K562 (cell line): ENCODE measurements at regions not wholly inside any gene's neighbourhood (a gene's known extent, or its start where the extent isn't known, plus 50 kb on each side); places are given as distances from the start of the nearest gene placed in this dataset.

Experiments used
- C11orf30 ChIP-seq: fragments of 450-650 bp; IDR thresholded peaks from 2 replicates; pipeline ENCODE4 v1.6.1; 2016; ENCODE audit warnings: low read depth, mild to moderate bottlenecking
- ETS2 ChIP-seq: IDR thresholded peaks from 2 replicates; pipeline ENCODE4 v1.6.1; 2016; ENCODE audit warnings: borderline replicate concordance, missing genetic modification characterization, mild to moderate bottlenecking, moderate library complexity, missing compliant biosample characterization; ENCODE audit not compliant: poor library complexity, severe bottlenecking
- FOXJ3 ChIP-seq: sonication (generic); formaldehyde crosslinking; IDR thresholded peaks from 2 replicates; pipeline ENCODE4 v1.4.0; 2020; ENCODE audit warnings: mild to moderate bottlenecking, missing genetic modification reagents
- HDAC8 ChIP-seq: fragments of 450-650 bp; IDR thresholded peaks from 2 replicates; pipeline ENCODE4 v1.6.1; 2016; ENCODE audit warnings: mild to moderate bottlenecking, missing genetic modification characterization, moderate library complexity, missing compliant biosample characterization
- HNRNPK ChIP-seq: fragments of 200-400 bp; formaldehyde crosslinking; IDR thresholded peaks from one replicate; pipeline ENCODE4 v1.6.1; 2018; ENCODE audit warnings: mild to moderate bottlenecking, low read depth, low read length; ENCODE audit not compliant: poor library complexity, severe bottlenecking
- KLF13 ChIP-seq: fragments of 450-650 bp; IDR thresholded peaks from 2 replicates; pipeline ENCODE4 v1.6.1; 2016; ENCODE audit warnings: missing genetic modification characterization, low read depth, mild to moderate bottlenecking, missing compliant biosample characterization, moderate library complexity, borderline replicate concordance
- KLF16 ChIP-seq: IDR thresholded peaks from 2 replicates; pipeline ENCODE4 v1.6.1; 2016; ENCODE audit warnings: antibody characterized with exemption
- MCM2 ChIP-seq: fragments of 450-650 bp; IDR thresholded peaks from 2 replicates; pipeline ENCODE4 v1.6.1; 2017; ENCODE audit warnings: low read depth, mild to moderate bottlenecking
- MCM7 ChIP-seq, 2 experiments: fragments of 450-650 bp; IDR thresholded peaks; 2 replicates each; pipeline ENCODE4 v1.6.1; 2016 to 2018
- MECOM ChIP-seq: fragments of 250-450 bp; sonication (Bioruptor Pico); IDR thresholded peaks from 2 replicates; pipeline ENCODE4 v1.8.0; 2022; ENCODE audit warnings: inconsistent platforms
- NCOA1 ChIP-seq: fragments of 450-650 bp; IDR thresholded peaks from 2 replicates; pipeline ENCODE4 v1.6.1; 2016; ENCODE audit warnings: low read depth
- PHF20 ChIP-seq: fragments of 450-650 bp; IDR thresholded peaks from 2 replicates; pipeline ENCODE4 v1.6.1; 2018; ENCODE audit not compliant: partially characterized antibody
- RHOXF2B ChIP-seq: fragments of 250-450 bp; sonication (Bioruptor Pico); conservative IDR thresholded peaks from 2 replicates; pipeline ENCODE4 v1.5.1; 2021
- TEAD2 ChIP-seq: fragments of 450-650 bp; IDR thresholded peaks from 2 replicates; pipeline ENCODE4 v1.6.1; 2016; ENCODE audit warnings: missing genetic modification characterization, control low read depth, missing compliant biosample characterization
- THRB ChIP-seq: fragments of 450-650 bp; formaldehyde crosslinking; conservative IDR thresholded peaks from 2 replicates; pipeline ENCODE4 v1.4.0; 2022; ENCODE audit warnings: mild to moderate bottlenecking, missing genetic modification characterization
- ZBTB43 ChIP-seq: sonication (generic); formaldehyde crosslinking; IDR thresholded peaks from 2 replicates; pipeline ENCODE4 v1.8.0; 2023; ENCODE audit warnings: mild to moderate bottlenecking, missing genetic modification reagents
- ZNF140 ChIP-seq: fragments of 250-450 bp; sonication (Bioruptor Pico); IDR thresholded peaks from 2 replicates; pipeline ENCODE4 v1.8.0; 2021; ENCODE audit warnings: moderate library complexity, mild to moderate bottlenecking, inconsistent platforms
- ZNF217 ChIP-seq: sonication (generic); formaldehyde crosslinking; IDR thresholded peaks from 2 replicates; pipeline ENCODE4 v1.8.0; 2022; ENCODE audit warnings: mild to moderate bottlenecking, missing genetic modification reagents
- ZNF57 ChIP-seq: fragments of 450-650 bp; formaldehyde crosslinking; IDR thresholded peaks from 2 replicates; pipeline ENCODE4 v1.4.0; 2020; ENCODE audit warnings: mild to moderate bottlenecking, moderate library complexity
- TF ChIP-seq, protein P1 (sequence below): sonication (generic); formaldehyde crosslinking; IDR thresholded peaks from 2 replicates; pipeline ENCODE4 v1.8.1; 2022; ENCODE audit warnings: missing genetic modification reagents
- TF ChIP-seq, protein P2 (sequence below): fragments of 250-450 bp; sonication (Bioruptor Pico); IDR thresholded peaks from 2 replicates; pipeline ENCODE4 v1.5.0; 2021; ENCODE audit warnings: mild to moderate bottlenecking, borderline replicate concordance

DNA sequence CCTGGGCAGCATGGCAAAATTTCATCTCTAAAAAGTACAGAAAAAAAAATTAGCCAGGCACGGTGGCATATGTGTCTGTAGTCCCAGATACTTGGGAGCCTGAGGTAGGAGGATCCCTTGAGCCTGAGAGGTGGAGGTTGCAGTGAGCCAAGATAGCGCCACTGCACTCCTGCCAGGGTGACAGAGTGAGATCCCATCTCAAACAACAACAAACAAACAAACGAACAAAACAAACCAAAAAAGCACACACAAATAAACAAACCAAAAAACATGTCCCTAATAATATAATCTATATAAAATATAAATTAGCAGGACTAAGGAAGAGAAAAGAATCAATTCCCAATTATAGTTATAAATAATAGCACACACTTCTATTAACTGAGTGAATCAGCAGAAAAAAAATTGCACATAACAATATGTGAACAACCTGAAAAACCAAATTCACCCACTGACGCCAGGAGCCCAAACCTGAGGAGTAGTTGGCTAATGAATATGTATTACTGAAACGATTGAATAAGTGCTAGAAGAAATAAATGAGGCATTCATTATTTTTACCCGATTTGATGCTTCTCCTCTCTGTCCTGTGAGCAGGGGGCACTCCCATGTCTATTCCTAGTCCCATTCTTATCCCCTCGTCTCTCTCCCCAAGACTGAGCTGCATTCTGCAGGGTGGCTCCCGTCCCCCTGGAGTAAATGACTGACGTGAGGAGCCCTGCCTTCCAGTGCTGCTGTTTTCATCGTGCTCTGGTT is 108.2 kb upstream of the TOP3B start (continued):
- TF ChIP-seq MCM2 (no peak), HDAC8 (no peak), ZNF57 (no peak), C11orf30 (peak; percentile 57; the same call in 1 of the 2 replicates), MCM7 (IDR thresholded peaks at IDR 0.05) (peak; percentile 28 to 89; a peak in 2 of 4 replicates), PHF20 (no peak), THRB (0 out of 2 replicates have a peak, but pooled peaks have one; percentile 32), FOXJ3 (CRISPR knock-in tag) (peak; percentile 61; the same call in 1 of the 2 replicates), HNRNPK (no peak), KLF16 (no peak), NCOA1 (no peak), KLF13 (tag) (no peak), ZNF140 (CRISPR knock-in tag) (no peak), MECOM (CRISPR knock-in tag) (0 out of 2 replicates have a peak, but pooled peaks have one; percentile 45), ETS2 (tag) (no peak), ZNF217 (0 out of 2 replicates have a peak, but pooled peaks have one; percentile 19), ZBTB43 (CRISPR knock-in tag) (0 out of 2 replicates have a peak, but pooled peaks have one; percentile 11), TEAD2 (tag) (no peak), RHOXF2B (CRISPR knock-in tag) (0 out of 2 replicates have a peak, but pooled peaks have one; percentile 76)
- TF ChIP-seq, protein P1, sequence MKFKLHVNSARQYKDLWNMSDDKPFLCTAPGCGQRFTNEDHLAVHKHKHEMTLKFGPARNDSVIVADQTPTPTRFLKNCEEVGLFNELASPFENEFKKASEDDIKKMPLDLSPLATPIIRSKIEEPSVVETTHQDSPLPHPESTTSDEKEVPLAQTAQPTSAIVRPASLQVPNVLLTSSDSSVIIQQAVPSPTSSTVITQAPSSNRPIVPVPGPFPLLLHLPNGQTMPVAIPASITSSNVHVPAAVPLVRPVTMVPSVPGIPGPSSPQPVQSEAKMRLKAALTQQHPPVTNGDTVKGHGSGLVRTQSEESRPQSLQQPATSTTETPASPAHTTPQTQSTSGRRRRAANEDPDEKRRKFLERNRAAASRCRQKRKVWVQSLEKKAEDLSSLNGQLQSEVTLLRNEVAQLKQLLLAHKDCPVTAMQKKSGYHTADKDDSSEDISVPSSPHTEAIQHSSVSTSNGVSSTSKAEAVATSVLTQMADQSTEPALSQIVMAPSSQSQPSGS (CRISPR knock-in tag) = peak; percentile 39; the same call in 1 of the 2 replicates
- TF ChIP-seq, protein P2, sequence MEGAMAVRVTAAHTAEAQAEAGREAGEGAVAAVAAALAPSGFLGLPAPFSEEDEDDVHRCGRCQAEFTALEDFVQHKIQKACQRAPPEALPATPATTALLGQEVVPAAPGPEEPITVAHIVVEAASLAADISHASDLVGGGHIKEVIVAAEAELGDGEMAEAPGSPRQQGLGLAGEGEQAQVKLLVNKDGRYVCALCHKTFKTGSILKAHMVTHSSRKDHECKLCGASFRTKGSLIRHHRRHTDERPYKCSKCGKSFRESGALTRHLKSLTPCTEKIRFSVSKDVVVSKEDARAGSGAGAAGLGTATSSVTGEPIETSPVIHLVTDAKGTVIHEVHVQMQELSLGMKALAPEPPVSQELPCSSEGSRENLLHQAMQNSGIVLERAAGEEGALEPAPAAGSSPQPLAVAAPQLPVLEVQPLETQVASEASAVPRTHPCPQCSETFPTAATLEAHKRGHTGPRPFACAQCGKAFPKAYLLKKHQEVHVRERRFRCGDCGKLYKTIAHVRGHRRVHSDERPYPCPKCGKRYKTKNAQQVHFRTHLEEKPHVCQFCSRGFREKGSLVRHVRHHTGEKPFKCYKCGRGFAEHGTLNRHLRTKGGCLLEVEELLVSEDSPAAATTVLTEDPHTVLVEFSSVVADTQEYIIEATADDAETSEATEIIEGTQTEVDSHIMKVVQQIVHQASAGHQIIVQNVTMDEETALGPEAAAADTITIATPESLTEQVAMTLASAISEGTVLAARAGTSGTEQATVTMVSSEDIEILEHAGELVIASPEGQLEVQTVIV (CRISPR knock-in tag) = peak; percentile 67; the same call in 1 of the 2 replicates
